HG03342 (cell line): ENCODE measurements at regions not wholly inside any gene's neighbourhood (a gene's known extent, or its start where the extent isn't known, plus 50 kb on each side); places are given as distances from the start of the nearest gene placed in this dataset.
"Not testable (repeated sequence)": the region's sequence is repeated elsewhere in the genome, so short reads cannot be mapped to it uniquely, and the experiment has no call there.

ENCODE experiments used
- ATAC-seq: cut with Tn5 transposase; IDR thresholded peaks from one replicate; pipeline ENCODE4 v1.9.1; 2021; ENCODE audit warnings: mild to moderate bottlenecking, moderate library complexity; ENCODE audit not compliant: unreplicated experiment

DNA sequence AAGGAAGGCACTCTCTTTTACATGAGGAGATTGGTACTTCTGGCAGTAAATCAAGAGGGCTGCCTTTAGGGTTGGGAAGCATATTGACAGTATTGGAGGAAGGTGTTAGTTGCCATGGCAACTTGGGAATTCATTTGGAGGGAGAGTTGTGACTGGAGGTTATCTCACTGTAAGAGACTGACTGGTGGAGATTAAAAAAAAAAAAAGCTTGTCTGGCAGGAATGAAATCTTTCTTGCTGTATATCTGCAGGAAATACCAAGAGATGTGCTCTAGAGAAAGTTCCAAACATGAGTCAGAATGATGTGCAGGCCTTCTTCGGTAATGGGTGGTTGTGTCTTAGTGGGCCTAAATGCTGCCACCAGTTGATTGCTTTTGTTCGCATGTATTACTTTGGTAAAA, 59.8 kb upstream of the FAM72C start:
- not testable (repeated sequence) for ATAC-seq

DNA sequence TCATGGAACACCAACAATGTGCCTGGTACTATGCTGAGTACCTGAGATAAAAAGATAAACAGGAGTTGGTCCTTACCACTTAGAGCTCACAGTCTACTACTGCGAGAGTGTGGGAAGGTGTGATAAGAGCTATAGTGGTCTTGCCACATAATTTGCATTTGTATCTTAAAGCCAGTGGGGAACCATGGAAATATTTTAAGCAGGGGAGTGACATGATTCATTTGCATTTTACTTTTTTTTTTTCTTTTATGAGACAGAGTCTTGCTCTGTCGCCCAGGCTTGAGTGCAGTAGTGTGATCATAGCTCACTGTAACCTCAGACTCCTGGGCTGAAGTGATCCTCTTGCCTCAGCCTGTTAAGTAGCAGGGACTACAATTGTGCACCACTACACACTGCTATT, 54.2 kb upstream of the FAM72C start:
- peak; percentile 96 for ATAC-seq

DNA sequence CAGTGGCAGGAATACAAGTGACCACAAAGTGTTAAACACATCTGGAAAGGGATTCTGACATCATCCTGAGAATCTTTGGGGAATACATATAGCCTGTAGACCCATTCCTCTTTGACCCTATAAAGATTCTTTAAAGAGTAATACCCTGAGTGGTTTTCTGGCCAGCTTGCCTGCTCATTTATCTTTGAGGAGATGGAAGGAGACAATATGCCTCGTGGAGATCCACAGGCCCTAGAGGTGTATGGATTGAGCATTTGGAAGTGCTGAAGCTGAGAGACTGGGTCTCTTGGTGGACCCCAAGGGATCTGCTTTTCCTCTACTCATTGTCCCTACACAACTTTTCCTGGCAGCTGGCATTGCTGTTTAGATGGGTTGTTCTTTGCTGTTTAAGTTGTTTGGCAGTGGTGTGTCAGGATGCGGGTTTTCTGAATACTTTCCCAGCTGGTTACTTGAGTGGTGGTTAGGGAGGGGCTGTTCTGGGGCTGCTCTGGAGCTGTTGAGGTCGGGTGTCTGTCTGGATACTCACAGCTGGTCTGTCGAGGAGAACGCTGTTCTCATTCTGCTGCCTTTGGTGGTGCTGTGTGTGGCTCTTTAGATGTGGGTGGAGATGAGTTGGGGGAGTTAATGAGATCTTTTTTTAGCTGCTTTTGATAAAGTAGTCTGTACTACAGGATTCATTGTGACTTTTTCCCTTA, 50.1 kb upstream of the FAM72C start:
- not testable (repeated sequence) for ATAC-seq
